ENCODE measurements at regions not wholly inside any gene's neighbourhood (a gene's known extent, or its start where the extent isn't known, plus 50 kb on each side); places are given as distances from the start of the nearest gene placed in this dataset.
"Not testable (repeated sequence)": the region's sequence is repeated elsewhere in the genome, so short reads cannot be mapped to it uniquely, and the experiment has no call there.

GRCh38 chr18:961644-962355, 57.1 kb downstream of the ADCYAP1 start:
- TF ChIP-seq POLR2A (IDR thresholded peaks at IDR 0.05) (no peak), CTCF (IDR thresholded peaks at IDR 0.05) (peak; percentile 44 to 87 (median 70))
- Histone ChIP-seq H3K4me1 (peaks cover 0 to 6% (median 0%) of the 10 kb centered on the region in 3 donors), H3K36me3 (no peaks in the 10 kb centered on the region), H3K27ac (peak overlapping the region in 1 of 4 donors; percentile 43), H3K4me3 (peak overlapping the region in 3 of 4 donors; percentile 13 to 60 (median 28)), H3K27me3 (peaks cover 0 to 5% (median 0%) of the 10 kb centered on the region in 4 donors), H3K9me3 (no peaks in the 10 kb centered on the region)
- intact Hi-C loops (cut with DNase I), result no loop called here
- DNase-seq, result no peak
- WGBS, 2 donors, result 14 to 15% methylated on average over 19 of the region's 19 CpGs

DNA sequence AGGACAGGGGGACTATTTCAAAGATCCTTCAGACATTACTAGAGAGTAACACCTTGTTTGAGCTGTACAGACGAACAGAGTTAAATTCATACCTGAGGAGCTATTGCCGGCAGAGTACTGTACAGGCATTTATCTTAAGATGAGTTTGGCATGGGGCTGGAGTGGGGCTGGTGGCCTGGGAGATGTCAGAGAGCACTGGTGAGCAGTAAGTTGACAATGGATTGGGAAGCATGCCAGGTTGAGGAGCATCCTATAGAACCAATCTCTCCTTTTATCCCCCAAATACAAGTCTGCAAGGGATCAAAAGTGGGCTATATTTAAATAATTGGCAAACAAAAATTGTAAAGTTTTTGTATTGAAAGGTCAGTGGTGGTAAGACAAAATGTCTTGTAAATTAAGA, 58.6 kb downstream of the ADCYAP1 start:
- no peak overlapping the region for H3K4me3 ChIP-seq
- WGBS, 2 donors, result 85 to 86% methylated on average over 2 of the region's 2 CpGs

DNA sequence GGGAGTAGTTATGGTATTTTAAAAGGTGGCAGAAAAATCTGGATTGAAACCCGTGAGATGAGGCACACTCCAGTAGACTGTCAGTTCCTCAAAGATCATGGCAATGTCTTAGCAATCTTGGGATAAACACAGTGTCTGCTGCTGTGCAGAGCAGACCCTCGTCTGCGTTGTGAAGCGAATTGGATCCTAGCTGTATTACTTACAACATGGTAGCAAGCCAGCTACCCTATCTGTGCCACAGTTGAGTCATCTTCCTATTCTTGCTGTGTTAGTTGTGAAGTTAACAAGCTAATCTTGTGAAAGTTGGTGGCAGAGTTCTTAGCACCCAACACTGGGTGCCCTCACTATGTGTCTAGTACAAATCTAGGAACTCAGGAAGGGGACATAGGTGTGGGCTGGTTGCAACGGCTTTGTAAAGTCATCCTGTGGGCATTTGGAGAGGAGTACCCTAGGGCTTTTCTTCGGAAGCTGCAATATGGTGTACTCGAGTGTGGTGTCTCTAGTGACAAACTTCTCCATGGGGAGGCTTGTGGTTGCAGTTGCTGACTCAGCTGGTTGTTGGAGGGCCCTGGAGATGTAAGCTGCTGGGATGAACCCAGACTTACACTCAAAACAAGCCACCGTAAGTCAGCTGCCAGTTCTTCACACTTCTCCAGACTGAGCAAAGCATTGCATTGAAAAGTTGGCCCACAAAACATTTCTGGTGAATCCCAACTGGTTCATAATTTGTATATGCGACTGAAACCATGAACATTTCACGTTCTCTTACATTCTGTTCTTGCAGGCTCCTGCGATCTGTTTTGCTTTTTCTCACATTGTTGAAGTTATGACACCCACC, 61.5 kb downstream of the ADCYAP1 start:
- no peak for TF ChIP-seq POLR2A (IDR thresholded peaks at IDR 0.05)
- no peak for TF ChIP-seq CTCF (IDR thresholded peaks at IDR 0.05)
- intact Hi-C loops (cut with DNase I), result no loop called here

More for the DNA sequence above, 58.6 kb downstream of the ADCYAP1 start:
- Histone ChIP-seq H3K27me3 (peaks cover 0 to 5% (median 0%) of the 10 kb centered on the region in 4 donors), H3K4me1 (peaks cover 0 to 6% (median 0%) of the 10 kb centered on the region in 3 donors), H3K9me3 (no peaks in the 10 kb centered on the region), H3K36me3 (no peaks in the 10 kb centered on the region), H3K27ac (no peak overlapping the region)
- TF ChIP-seq POLR2A (IDR thresholded peaks at IDR 0.05), result no peak
- no peak for TF ChIP-seq CTCF (IDR thresholded peaks at IDR 0.05)
- intact Hi-C loops (cut with DNase I), result no loop called here
- no peak for DNase-seq

GRCh38 chr18:966759-967576, 62.3 kb downstream of the ADCYAP1 start:
- Histone ChIP-seq H3K27me3 (peaks cover 0 to 5% (median 0%) of the 10 kb centered on the region in 4 donors), H3K9me3 (no peaks in the 10 kb centered on the region), H3K36me3 (no peaks in the 10 kb centered on the region), H3K4me1 (peaks cover 0 to 2% (median 0%) of the 10 kb centered on the region in 3 donors), H3K27ac (no peak overlapping the region), H3K4me3 (no peak overlapping the region)
- TF ChIP-seq CTCF (IDR thresholded peaks at IDR 0.05) (no peak), POLR2A (IDR thresholded peaks at IDR 0.05) (no peak)
- intact Hi-C loops (cut with DNase I), result no loop called here
- WGBS, 2 donors, result 59 to 60% methylated on average over 8 of the region's 8 CpGs
- DNase-seq, result no peak

More for the DNA sequence above, 61.5 kb downstream of the ADCYAP1 start:
- 72 to 80% methylated on average over 10 to 11 of the region's 11 CpGs for WGBS, 2 donors
- peaks cover 0 to 6% (median 0%) of the 10 kb centered on the region in 3 donors for H3K4me1 ChIP-seq
- no peak for DNase-seq
- H3K36me3 ChIP-seq, result no peaks in the 10 kb centered on the region
- H3K9me3 ChIP-seq, result no peaks in the 10 kb centered on the region
- peaks cover 0 to 5% (median 0%) of the 10 kb centered on the region in 4 donors for H3K27me3 ChIP-seq
- no peak overlapping the region for H3K27ac ChIP-seq
- H3K4me3 ChIP-seq, result no peak overlapping the region

- H3K36me3 ChIP-seq; H3K4me1 ChIP-seq; H3K9me3 ChIP-seq; intact Hi-C loops (cut with DNase I); H3K4me3 ChIP-seq; H3K27me3 ChIP-seq; DNase-seq; H3K27ac ChIP-seq: not testable (repeated sequence)
- WGBS, 2 donors, result 69 to 82% methylated on average over 1 of the region's 1 CpG
These were observed 64.2 kb downstream of the ADCYAP1 start for GRCh38 chr18:968910-969309.

DNA sequence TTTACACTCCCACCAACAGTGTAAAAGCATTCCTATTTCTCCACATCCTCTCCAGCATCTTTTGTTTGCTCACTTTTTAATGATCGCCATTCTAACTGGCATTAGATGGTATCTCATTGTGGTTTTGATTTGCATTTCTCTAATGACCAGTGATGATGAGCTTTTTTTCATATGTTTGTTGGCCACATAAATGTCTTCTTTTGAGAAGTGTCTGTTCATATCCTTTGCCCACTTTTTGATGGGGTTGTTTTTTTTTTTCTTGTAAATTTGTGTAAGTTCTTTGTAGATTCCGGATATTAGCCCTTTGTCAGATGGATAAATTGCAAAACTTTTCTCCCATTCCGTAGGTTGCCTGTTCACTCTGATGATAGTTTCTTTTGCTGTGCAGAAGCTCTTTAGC, 64.6 kb downstream of the ADCYAP1 start:
- H3K9me3 ChIP-seq; H3K4me3 ChIP-seq; H3K27ac ChIP-seq; H3K4me1 ChIP-seq; H3K27me3 ChIP-seq; intact Hi-C loops (cut with DNase I); DNase-seq; H3K36me3 ChIP-seq: not testable (repeated sequence)
- WGBS, 2 donors, result 74 to 91% methylated on average over 3 of the region's 3 CpGs

- 80 to 86% methylated on average over 3 to 6 of the region's 6 CpGs for WGBS, 2 donors
- H3K4me3 ChIP-seq; intact Hi-C loops (cut with DNase I); H3K27ac ChIP-seq; H3K36me3 ChIP-seq; DNase-seq; H3K4me1 ChIP-seq; H3K27me3 ChIP-seq; H3K9me3 ChIP-seq: not testable (repeated sequence)
These were observed 69.9 kb downstream of the ADCYAP1 start for GRCh38 chr18:974606-975005.

All from esophagus squamous epithelium (tissue), 5 donors.